Suprapubic skin (tissue), 4 donors: ENCODE measurements at regions not wholly inside any gene's neighbourhood (a gene's known extent, or its start where the extent isn't known, plus 50 kb on each side); places are given as distances from the start of the nearest gene placed in this dataset.

ENCODE experiments used
- EP300 ChIP-seq: sonication (generic); formaldehyde crosslinking; IDR thresholded peaks from one replicate; pipeline ENCODE4 v1.6.1; 2017; ENCODE audit warnings: antibody characterized with exemption
- POLR2A ChIP-seq, 2 donors: fragments of 450-650 bp; IDR thresholded peaks; one replicate each; pipeline ENCODE4 v1.6.1; 2017; ENCODE audit warnings: antibody characterized with exemption in 2 of 2, mild to moderate bottlenecking in 2 of 2, moderate library complexity in 2 of 2
- POLR2AphosphoS5 ChIP-seq, 3 donors: sonication (generic); formaldehyde crosslinking; IDR thresholded peaks; one replicate each; pipeline ENCODE4 v1.6.1; 2017; ENCODE audit warnings: antibody characterized with exemption in 3 of 3
- TF ChIP-seq, protein P1 (sequence below), 2 donors: fragments of 200-600 bp in 1 of 2; fragments of 450-650 bp in 1 of 2; sonication (generic) in 1 of 2; IDR thresholded peaks; one replicate each; pipeline ENCODE4 v1.5.1; 2016 to 2019; ENCODE audit warnings: antibody characterized with exemption in 2 of 2, mild to moderate bottlenecking in 1 of 2, moderate library complexity in 1 of 2

GRCh38 chr22:48701296-48702030 lies 1126.2 kb downstream of the BRD1 start:
- TF ChIP-seq, protein P1, sequence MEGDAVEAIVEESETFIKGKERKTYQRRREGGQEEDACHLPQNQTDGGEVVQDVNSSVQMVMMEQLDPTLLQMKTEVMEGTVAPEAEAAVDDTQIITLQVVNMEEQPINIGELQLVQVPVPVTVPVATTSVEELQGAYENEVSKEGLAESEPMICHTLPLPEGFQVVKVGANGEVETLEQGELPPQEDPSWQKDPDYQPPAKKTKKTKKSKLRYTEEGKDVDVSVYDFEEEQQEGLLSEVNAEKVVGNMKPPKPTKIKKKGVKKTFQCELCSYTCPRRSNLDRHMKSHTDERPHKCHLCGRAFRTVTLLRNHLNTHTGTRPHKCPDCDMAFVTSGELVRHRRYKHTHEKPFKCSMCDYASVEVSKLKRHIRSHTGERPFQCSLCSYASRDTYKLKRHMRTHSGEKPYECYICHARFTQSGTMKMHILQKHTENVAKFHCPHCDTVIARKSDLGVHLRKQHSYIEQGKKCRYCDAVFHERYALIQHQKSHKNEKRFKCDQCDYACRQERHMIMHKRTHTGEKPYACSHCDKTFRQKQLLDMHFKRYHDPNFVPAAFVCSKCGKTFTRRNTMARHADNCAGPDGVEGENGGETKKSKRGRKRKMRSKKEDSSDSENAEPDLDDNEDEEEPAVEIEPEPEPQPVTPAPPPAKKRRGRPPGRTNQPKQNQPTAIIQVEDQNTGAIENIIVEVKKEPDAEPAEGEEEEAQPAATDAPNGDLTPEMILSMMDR (IDR thresholded peaks at IDR 0.05), result no peak
- TF ChIP-seq EP300, result no peak
- no peak for TF ChIP-seq POLR2A (IDR thresholded peaks at IDR 0.05)
- no peak for TF ChIP-seq POLR2AphosphoS5 (IDR thresholded peaks at IDR 0.05)
